ENCODE measurements at regions not wholly inside any gene's neighbourhood (a gene's known extent, or its start where the extent isn't known, plus 50 kb on each side); places are given as distances from the start of the nearest gene placed in this dataset.

GRCh38 chr3:18044191-18044590, 301.8 kb upstream of the TBC1D5 start:
- no peaks in the 10 kb centered on the region for H3K9me3 Mint-ChIP-seq
- H4K20me1 ChIP-seq (replicated peaks; ENCODE audit: insufficient read depth): no peaks in the 10 kb centered on the region
- no peak for ATAC-seq
- no peak overlapping the region for H3K4me3 ChIP-seq
- H3K27me3 ChIP-seq (ENCODE audit: insufficient read depth): no peaks in the 10 kb centered on the region
- no peak overlapping the region for H3K4me2 ChIP-seq
- H3K27ac Mint-ChIP-seq: no peak overlapping the region
- H3K27me3 Mint-ChIP-seq (ENCODE audit: insufficient read depth, low read depth, poor library complexity): peaks cover 2% of the 10 kb centered on the region
- TF ChIP-seq REST (IDR thresholded peaks at IDR 0.05; ENCODE audit: unreplicated experiment) (no peak), POLR2AphosphoS5 (IDR thresholded peaks at IDR 0.05; ENCODE audit: low read depth) (no peak), NANOG (IDR thresholded peaks at IDR 0.05; ENCODE audit: borderline replicate concordance) (no peak), EZH2phosphoT487 (IDR thresholded peaks at IDR 0.05; ENCODE audit: unreplicated experiment) (no peak), ZNF331 (CRISPR knock-in tag; IDR thresholded peaks at IDR 0.05; ENCODE audit: low read depth) (no peak), EZH2 (IDR thresholded peaks at IDR 0.05; ENCODE audit: low read depth, unreplicated experiment) (no peak), CTCF (conservative IDR thresholded peaks at IDR 0.05; ENCODE audit: low read depth in 2 of 2) (no peak), ZNF462 (CRISPR knock-in tag; IDR thresholded peaks at IDR 0.05) (no peak), ZNF114 (CRISPR knock-in tag; IDR thresholded peaks at IDR 0.05) (no peak), ETS1 (IDR thresholded peaks at IDR 0.05) (no peak), CREB1 (CRISPR knock-in tag; IDR thresholded peaks at IDR 0.05; ENCODE audit: low read depth) (no peak), JUNB (IDR thresholded peaks at IDR 0.05; ENCODE audit: unreplicated experiment) (no peak), STAT1 (IDR thresholded peaks at IDR 0.05; ENCODE audit: unreplicated experiment) (no peak)
- H3K27ac ChIP-seq (ENCODE audit: low read depth): no peak overlapping the region
- no peaks in the 10 kb centered on the region for H3K36me3 Mint-ChIP-seq (ENCODE audit: low read depth)
- H3K4me1 Mint-ChIP-seq: peaks cover 1% of the 10 kb centered on the region; the same call in 1 of the 3 replicates
- H3K36me3 ChIP-seq (ENCODE audit: insufficient read depth): no peaks in the 10 kb centered on the region
- H3K4me1 ChIP-seq (ENCODE audit: insufficient read depth): no peaks in the 10 kb centered on the region
- no peak for DNase-seq (ENCODE audit: low spot score)
- H3K4me3 Mint-ChIP-seq: no peak overlapping the region
- H3K9me2 ChIP-seq (ENCODE audit: insufficient read depth): no peaks in the 10 kb centered on the region
- no peaks in the 10 kb centered on the region for H3K79me2 ChIP-seq (replicated peaks; ENCODE audit: insufficient read depth)
- H2AFZ ChIP-seq: no peak overlapping the region
- no peaks in the 10 kb centered on the region for H3F3A ChIP-seq (replicated peaks; ENCODE audit: low read depth)
